GM18498 (cell line): ENCODE measurements at regions not wholly inside any gene's neighbourhood (a gene's known extent, or its start where the extent isn't known, plus 50 kb on each side); places are given as distances from the start of the nearest gene placed in this dataset.

Experiments used
- ATAC-seq: cut with Tn5 transposase; IDR thresholded peaks from one replicate; pipeline ENCODE4 v1.9.1; 2021; ENCODE audit warnings: mild to moderate bottlenecking, moderate library complexity; ENCODE audit not compliant: unreplicated experiment

- no peak for ATAC-seq
These were observed 1278.8 kb upstream of the MIR17HG start for GRCh38 chr13:90068658-90069057.

GRCh38 chr13:90070362-90070761 lies 1277.1 kb upstream of the MIR17HG start:
- ATAC-seq = no peak

DNA sequence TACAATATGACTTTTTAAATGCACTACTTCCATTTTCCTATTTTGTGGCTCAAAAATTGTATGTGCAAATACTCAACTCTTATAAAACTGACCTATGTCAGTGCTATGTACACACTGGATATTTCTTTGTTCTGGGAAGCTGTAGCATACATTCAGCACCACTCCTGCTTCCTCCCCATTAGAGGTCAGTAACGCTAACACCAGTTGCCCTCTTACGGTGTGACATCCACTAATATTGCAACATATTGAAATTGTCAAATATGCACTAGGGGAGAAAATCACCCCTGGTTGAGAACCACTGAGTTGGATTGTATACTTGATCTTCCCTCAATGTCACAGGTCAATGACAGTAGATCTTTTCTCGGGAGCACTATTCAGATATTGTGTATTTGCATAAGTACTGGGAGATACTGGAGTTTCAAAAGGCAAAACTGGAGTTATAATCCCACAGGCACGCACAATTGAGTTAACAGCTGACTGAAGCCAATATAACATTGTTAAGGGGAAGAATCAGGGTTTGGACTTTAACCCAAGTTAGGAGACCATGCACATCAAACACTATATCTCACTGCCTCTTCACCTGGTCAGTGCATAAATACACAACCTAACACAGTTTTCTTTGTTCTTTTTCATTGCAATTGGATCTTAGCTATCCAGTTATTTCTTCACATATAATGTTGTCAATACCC lies 1276.5 kb upstream of the MIR17HG start:
- no peak for ATAC-seq

GRCh38 chr13:90084684-90085290 lies 1262.7 kb upstream of the MIR17HG start:
- ATAC-seq = no peak

DNA sequence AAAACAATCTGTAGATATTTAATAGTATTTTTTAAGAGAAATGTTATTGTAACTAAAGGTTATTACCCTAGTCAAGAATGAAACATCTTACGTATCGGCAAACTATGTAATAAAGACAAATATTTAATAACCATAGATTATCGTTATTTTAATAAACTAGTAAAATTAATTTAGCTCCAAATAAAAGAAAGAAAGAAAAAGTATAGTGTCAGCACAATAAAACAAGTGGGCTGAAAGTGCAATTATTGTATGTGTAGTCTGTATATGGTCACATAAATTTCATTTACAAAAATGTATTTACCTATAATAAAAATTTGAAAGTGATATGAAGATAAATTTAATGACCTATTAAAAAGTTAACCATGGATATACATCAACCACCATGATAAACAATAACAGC lies 1258.4 kb upstream of the MIR17HG start:
- ATAC-seq = no peak

DNA sequence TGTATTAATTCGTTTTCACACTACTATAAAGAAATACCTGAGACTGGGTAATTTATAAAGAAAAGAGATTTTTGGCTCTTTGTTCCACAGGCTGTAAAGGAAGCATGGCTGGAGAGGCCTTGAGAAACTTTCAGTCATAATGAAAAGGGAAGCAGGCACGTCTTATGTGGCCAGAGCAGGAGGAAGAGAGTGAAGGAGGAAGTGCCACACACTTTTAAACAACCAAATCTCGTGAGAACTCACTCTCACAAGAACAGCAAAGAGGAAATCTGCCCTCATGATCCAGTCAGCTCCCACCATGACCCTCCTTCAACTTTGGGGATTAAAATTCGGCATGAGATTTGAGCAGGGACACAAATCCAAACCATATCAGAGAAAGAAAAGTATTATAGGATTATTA lies 1255.9 kb upstream of the MIR17HG start:
- ATAC-seq = no peak

DNA sequence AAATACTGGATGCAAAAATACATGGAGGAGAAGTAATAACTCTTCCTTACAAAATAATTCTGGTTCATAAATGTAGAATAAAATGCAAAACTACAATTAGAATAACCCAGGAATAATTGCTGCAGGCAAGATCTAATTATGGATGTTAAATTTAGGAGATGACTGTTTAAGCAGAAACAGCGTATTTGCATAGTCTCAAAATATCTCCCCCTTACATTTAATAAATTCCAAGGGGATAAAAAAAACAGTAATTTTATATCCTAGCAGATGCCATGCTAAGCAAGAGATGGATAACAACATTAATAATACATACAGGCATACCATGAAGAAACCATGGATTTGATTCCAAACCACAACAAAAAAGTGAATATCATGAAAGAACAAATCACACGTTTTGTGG lies 1253.1 kb upstream of the MIR17HG start:
- ATAC-seq = no peak

DNA sequence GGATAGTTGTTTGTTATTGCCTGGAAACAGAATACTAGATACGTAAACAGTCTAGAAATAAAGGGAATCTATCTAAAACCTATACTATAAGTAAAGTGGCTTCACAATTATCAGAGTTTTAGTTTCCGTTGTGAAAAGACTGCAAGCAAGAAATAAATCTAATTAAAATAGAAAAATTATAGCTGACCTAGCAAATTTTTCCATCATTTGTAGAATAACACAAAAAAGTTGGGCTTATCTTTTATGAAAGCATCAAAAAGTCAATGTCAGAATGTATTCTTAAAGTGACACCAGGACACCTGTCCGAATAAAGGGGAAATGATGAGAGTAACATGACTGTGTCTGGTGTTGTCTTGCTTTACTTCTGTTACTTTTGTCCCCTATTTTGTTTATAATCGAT lies 1248.9 kb upstream of the MIR17HG start:
- ATAC-seq = no peak

DNA sequence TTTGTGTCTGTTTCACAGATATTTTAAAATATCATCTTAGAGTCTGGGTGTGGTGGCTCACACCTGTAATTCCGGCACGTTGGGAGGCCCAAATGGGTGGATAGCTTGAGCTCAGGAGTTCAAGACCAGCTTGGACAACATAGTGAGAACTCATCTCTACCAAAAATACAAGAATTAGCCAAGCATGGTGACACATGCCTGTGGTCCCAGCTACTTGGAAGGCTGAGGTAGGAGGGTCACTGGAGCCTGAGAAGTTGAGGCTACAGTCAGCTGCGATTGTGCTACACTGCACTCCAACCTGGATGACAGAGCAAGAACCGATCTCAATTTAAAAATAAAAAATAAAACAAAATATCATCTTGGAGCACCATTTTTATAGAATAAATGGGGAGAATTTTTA lies 1247.6 kb upstream of the MIR17HG start:
- no peak for ATAC-seq

DNA sequence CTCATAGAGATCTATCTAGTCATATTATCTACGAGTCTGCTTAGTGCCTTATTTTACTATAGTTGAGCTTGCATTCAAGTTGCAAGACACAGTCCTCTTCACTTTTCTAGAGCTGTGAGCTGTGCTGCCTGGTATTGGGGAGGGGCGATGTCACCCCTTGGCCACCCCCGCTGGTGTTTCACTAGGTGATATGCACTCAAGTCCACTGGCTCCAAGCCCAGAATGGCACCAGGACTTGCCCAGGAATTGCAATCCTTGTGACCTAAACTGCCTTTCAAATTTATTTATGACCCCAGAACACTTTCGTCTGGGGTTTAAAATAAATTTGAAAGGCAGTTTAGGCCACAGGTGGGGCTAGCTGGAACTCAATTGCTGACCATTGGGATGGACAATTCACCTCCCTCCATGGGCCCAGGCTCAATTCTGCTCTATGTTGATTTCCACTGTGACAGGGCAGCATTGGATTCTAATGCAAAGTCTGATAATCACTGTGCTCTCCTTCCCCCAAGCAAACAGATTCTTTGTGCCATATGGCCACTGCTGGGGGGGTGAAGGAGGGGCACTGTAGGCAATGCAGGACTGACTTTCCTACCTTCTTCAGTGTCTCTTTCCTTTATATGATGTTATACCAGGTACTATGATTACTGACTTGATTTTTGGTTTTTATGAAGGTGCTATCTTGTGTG lies 1244.2 kb upstream of the MIR17HG start:
- ATAC-seq = no peak

DNA sequence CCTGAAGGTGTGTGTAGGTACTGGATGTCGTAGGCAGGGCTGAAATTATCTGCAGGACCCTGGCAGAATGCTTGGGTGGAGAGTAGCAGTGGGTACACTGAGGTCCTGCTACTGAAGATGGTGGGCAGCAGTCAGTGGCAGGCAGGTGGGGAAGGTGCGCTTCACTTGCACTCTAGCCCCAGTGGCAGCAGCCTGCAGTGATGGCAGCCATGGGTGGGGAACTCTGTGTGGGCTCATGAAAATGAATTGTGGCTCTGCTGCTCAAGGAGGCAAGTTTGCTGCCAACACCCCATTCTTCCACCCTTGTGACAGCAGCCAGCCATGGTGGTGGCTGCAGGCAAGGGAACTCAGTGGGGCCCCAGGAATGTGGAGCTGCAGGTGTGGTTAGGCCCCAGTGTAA lies 1242.7 kb upstream of the MIR17HG start:
- ATAC-seq = no peak

- ATAC-seq = no peak
These were observed 1242.2 kb upstream of the MIR17HG start for GRCh38 chr13:90105276-90105675.

DNA sequence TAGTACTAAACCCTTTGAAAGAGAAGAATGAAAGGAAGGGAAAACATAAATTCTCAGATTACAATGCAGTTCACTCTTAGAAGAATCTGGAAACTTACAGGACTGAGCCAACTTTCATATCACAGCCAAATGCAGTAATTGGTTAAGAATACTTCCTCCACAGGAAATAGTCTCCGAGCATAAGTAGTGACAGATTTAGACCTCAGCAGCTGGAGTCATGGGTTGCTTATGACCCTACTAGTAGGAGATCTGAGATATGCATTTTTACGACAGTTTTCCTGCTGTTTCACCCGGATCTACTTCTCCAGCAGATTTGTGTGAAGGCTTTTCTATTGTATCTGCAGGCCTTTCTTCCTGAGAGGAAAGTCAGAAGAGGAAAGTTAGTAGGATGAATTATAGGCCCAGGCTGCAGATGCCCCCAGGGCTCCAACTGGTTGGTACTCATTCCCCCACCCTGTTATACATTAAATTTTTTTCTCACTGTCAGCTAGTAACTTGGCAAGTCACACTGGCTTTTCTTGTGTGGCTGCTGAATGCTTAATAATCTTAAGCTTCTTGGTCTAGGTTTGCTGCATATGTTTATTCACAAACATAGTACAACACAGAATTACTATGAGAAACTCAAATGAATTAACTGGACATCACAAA lies 1241.5 kb upstream of the MIR17HG start:
- no peak for ATAC-seq

GRCh38 chr13:90107661-90108060 lies 1239.8 kb upstream of the MIR17HG start:
- ATAC-seq = no peak

DNA sequence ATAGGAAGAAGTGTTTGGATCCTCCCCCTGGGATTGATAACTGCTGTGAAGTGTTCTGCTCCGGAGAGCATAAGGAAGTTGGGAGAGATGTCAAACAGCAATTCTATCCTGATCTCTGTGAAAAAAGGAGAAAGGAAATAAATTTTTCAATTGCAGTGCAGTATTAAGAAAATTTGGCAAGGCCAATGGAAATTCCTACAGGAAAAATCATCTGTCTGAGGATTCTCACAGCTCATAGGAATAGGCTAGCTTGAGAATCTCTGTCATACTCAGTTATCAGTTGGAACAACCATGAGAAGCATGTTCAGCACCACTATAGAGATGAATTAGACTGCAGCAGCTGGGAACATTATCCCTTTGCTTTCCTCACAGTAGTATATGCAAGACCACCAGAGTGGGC lies 1238.9 kb upstream of the MIR17HG start:
- no peak for ATAC-seq

- ATAC-seq = no peak
These were observed 1231.4 kb upstream of the MIR17HG start for GRCh38 chr13:90116121-90116520.

- ATAC-seq = no peak
These were observed 1228.9 kb upstream of the MIR17HG start for GRCh38 chr13:90118467-90119071.

DNA sequence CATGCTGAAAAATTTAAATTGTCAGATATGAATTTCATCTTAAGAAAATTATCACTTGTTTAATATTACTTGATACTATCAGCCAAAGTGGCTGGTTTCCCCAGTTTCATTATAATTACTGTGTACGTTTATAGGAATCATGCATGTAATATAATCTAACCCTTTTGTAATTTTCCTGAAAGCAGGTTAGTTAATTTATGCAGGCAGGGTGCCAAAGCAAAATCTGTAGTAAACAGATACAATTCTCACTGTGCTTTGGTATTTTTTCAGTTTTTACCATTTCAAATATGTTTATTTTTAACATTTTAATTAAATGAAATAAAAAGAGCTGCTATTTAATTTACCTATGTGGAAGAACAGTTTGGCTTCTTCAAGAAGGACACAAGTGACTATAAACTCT lies 1227.5 kb upstream of the MIR17HG start:
- no peak for ATAC-seq

- ATAC-seq = no peak
These were observed 1225.7 kb upstream of the MIR17HG start for GRCh38 chr13:90121784-90122183.

DNA sequence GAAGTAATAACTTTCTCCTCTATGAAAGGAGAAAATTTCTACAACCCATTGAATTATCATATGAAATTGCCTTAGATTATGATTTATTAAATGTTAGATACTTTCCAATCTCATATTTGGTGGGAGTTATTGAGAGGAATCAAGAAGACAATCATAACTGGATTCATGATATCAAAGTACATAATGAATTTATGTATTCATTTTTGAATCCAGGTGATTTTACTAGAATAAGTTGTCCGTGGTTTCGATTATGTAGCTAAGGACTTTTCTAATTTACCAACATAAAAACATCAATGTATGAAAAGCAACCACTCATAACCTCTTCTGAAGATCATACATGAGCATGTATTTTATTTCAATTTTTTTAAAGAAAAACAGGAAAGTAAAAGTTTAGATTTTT lies 1225.0 kb upstream of the MIR17HG start:
- ATAC-seq = no peak

GRCh38 chr13:90135558-90135957 lies 1211.9 kb upstream of the MIR17HG start:
- ATAC-seq = no peak
